ENCODE measurements at regions not wholly inside any gene's neighbourhood (a gene's known extent, or its start where the extent isn't known, plus 50 kb on each side); places are given as distances from the start of the nearest gene placed in this dataset.

DNA sequence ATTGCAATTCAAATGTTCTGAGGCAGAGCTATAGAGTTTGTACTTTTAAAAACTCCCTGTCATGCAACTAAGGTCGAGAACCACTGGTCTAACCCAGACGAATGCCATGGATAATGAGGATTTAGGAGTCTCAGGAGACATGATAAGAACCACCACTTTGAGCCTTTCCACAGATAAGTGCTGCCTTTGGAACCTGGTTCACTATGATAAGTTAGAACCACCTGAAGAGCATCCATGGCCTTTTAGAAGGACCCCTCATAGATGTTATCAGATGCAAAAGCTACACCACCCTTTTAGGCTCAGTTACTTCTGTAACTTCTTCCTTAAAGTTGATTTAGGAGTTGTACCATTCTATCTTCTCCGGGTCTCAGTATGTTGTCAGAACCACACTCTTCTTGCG, 350.6 kb upstream of the CCL2 start:
- no peak overlapping the region for H3K27ac ChIP-seq (ENCODE audit: low read depth, low read length)
- H2AFZ ChIP-seq (ENCODE audit: low read length): no peak overlapping the region
- no peak overlapping the region for H3K4me3 ChIP-seq (ENCODE audit: insufficient read depth, low read length)
- H3K9me3 ChIP-seq (ENCODE audit: low read depth, low read length): no peaks in the 10 kb centered on the region
- H3K4me1 ChIP-seq (ENCODE audit: insufficient read depth, low read length): no peaks in the 10 kb centered on the region
- no peaks in the 10 kb centered on the region for H4K20me1 ChIP-seq (ENCODE audit: insufficient read depth, low read length)
- no peaks in the 10 kb centered on the region for H3K79me2 ChIP-seq (ENCODE audit: insufficient read depth, low read length)
- no peak overlapping the region for H3K4me2 ChIP-seq (ENCODE audit: insufficient read depth, low read length)
- H3K36me3 ChIP-seq (ENCODE audit: insufficient read depth, low read length): no peaks in the 10 kb centered on the region
- no peaks in the 10 kb centered on the region for H3K27me3 ChIP-seq (ENCODE audit: insufficient read depth, low read length)
- no peak for DNase-seq (ENCODE audit: insufficient read length, low spot score, missing footprints)
- TF ChIP-seq, protein P1, sequence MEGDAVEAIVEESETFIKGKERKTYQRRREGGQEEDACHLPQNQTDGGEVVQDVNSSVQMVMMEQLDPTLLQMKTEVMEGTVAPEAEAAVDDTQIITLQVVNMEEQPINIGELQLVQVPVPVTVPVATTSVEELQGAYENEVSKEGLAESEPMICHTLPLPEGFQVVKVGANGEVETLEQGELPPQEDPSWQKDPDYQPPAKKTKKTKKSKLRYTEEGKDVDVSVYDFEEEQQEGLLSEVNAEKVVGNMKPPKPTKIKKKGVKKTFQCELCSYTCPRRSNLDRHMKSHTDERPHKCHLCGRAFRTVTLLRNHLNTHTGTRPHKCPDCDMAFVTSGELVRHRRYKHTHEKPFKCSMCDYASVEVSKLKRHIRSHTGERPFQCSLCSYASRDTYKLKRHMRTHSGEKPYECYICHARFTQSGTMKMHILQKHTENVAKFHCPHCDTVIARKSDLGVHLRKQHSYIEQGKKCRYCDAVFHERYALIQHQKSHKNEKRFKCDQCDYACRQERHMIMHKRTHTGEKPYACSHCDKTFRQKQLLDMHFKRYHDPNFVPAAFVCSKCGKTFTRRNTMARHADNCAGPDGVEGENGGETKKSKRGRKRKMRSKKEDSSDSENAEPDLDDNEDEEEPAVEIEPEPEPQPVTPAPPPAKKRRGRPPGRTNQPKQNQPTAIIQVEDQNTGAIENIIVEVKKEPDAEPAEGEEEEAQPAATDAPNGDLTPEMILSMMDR (IDR thresholded peaks at IDR 0.05; ENCODE audit: extremely low read depth, low read depth, low read length): no peak

DNA sequence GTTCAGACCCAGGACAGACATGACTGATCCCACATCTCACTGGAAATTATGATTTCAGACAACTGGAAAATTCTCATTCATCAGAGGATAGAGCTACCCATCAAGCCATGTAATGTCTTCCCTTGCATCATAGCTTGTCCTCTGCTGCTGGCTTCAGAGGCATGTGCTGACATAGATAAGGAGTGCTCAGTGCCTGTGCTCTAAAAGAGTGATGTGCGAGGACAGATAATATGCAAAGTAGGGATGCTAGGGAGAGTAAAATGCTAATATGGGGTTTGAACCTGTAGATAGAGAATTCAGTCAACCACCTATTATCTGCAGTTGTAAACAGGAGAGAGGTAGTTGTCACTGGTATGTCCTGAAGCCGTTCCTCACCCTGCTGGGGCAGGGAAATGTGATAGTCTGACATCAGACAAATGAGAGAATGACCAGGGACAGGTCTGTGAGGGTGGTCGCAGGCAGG, 349.7 kb upstream of the CCL2 start:
- TF ChIP-seq, protein P1 (IDR thresholded peaks at IDR 0.05; ENCODE audit: extremely low read depth, low read depth, low read length): no peak
- H3K79me2 ChIP-seq (ENCODE audit: insufficient read depth, low read length): no peaks in the 10 kb centered on the region
- H3K4me2 ChIP-seq (ENCODE audit: insufficient read depth, low read length): no peak overlapping the region
- H3K9me3 ChIP-seq (ENCODE audit: low read depth, low read length): no peaks in the 10 kb centered on the region
- H4K20me1 ChIP-seq (ENCODE audit: insufficient read depth, low read length): no peaks in the 10 kb centered on the region
- no peak for DNase-seq (ENCODE audit: insufficient read length, low spot score, missing footprints)
- H3K4me1 ChIP-seq (ENCODE audit: insufficient read depth, low read length): no peaks in the 10 kb centered on the region
- no peak overlapping the region for H2AFZ ChIP-seq (ENCODE audit: low read length)
- no peaks in the 10 kb centered on the region for H3K36me3 ChIP-seq (ENCODE audit: insufficient read depth, low read length)
- no peak overlapping the region for H3K4me3 ChIP-seq (ENCODE audit: insufficient read depth, low read length)
- H3K27me3 ChIP-seq (ENCODE audit: insufficient read depth, low read length): no peaks in the 10 kb centered on the region
- H3K27ac ChIP-seq (ENCODE audit: low read depth, low read length): no peak overlapping the region

DNA sequence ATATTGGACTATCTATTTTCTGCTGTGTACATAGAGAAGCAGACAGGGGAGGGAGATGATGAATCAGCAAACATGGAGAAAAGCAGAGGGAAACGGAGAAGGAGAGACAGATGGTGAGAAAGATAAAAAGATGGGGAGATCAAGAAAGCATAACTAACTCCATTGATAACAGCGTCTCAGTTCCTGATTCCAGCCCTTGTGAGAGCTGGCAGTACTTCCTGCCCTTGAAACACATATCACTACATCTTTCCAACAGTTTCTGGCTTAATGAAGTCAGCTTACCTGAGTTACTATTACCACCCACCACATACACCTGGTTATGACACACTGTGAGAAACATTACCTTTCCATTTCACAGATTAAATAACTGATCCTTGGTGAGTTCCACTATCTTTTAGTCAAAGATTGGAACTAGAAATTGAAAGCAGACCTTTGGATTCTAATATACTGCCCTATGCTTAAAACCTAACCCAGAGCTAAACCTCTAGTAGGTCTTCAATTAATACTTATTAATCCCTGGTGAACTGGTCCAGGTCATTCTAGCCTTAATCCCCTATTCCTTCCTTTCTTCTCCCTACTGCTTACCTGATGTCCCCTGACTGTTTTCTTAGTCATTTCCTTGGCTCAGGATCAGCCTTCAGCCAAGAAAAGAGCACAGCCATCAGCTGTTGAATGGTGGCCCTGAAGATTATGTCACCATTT, 346.6 kb upstream of the CCL2 start:
- TF ChIP-seq, protein P1 (IDR thresholded peaks at IDR 0.05; ENCODE audit: extremely low read depth, low read depth, low read length): no peak
- Histone ChIP-seq H3K36me3 (ENCODE audit: insufficient read depth, low read length) (no peaks in the 10 kb centered on the region), H3K27ac (ENCODE audit: low read depth, low read length) (no peak overlapping the region), H2AFZ (ENCODE audit: low read length) (no peak overlapping the region), H4K20me1 (ENCODE audit: insufficient read depth, low read length) (no peaks in the 10 kb centered on the region), H3K27me3 (ENCODE audit: insufficient read depth, low read length) (no peaks in the 10 kb centered on the region), H3K4me2 (ENCODE audit: insufficient read depth, low read length) (no peak overlapping the region), H3K4me1 (ENCODE audit: insufficient read depth, low read length) (no peaks in the 10 kb centered on the region), H3K9me3 (ENCODE audit: low read depth, low read length) (no peaks in the 10 kb centered on the region), H3K4me3 (ENCODE audit: insufficient read depth, low read length) (no peak overlapping the region), H3K79me2 (ENCODE audit: insufficient read depth, low read length) (no peaks in the 10 kb centered on the region)
- no peak for DNase-seq (ENCODE audit: insufficient read length, low spot score, missing footprints)

DNA sequence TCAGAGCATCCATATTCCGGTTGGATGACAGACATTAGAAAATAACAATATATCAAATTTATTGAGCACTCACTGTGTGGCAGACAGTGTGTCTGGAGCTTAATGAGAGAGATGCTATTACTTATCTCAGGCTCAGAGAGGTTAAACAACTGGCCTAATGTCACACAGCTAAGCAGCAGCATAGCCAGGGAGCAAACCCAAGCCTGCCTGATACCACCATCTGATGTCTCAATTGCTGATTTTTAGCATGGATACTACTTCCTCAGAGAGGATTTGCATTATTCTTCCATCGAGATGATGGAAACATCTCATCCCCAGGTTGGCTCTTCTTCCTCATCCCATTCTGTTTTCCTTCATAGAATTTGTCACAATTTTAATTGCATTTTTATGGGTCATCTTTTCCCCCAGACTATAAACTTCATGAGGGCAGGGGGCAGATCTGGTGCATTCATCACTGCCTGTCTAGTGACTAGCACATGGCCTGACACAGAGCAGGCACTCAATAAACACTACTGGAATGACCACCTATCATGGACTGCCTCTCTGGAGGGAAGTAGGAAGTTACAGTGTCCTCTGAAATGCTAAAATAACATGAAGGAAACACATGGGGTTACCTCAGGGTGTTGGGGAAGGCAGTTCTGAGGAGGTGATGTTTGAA, 344.8 kb upstream of the CCL2 start:
- no peaks in the 10 kb centered on the region for H3K36me3 ChIP-seq (ENCODE audit: insufficient read depth, low read length)
- H3K4me3 ChIP-seq (ENCODE audit: insufficient read depth, low read length): no peak overlapping the region
- no peaks in the 10 kb centered on the region for H3K79me2 ChIP-seq (ENCODE audit: insufficient read depth, low read length)
- no peaks in the 10 kb centered on the region for H3K9me3 ChIP-seq (ENCODE audit: low read depth, low read length)
- no peak for DNase-seq (ENCODE audit: insufficient read length, low spot score, missing footprints)
- no peaks in the 10 kb centered on the region for H3K4me1 ChIP-seq (ENCODE audit: insufficient read depth, low read length)
- TF ChIP-seq, protein P1 (IDR thresholded peaks at IDR 0.05; ENCODE audit: extremely low read depth, low read depth, low read length): no peak
- no peaks in the 10 kb centered on the region for H4K20me1 ChIP-seq (ENCODE audit: insufficient read depth, low read length)
- no peak overlapping the region for H3K27ac ChIP-seq (ENCODE audit: low read depth, low read length)
- H3K27me3 ChIP-seq (ENCODE audit: insufficient read depth, low read length): no peaks in the 10 kb centered on the region
- H2AFZ ChIP-seq (ENCODE audit: low read length): no peak overlapping the region
- no peak overlapping the region for H3K4me2 ChIP-seq (ENCODE audit: insufficient read depth, low read length)
